Uterus (tissue), 3 donors: ENCODE measurements at regions not wholly inside any gene's neighbourhood (a gene's known extent, or its start where the extent isn't known, plus 50 kb on each side); places are given as distances from the start of the nearest gene placed in this dataset.

Experiments used
- DNase-seq, 2 donors: peaks; one replicate each; pipeline ENCODE4 v3.0.0-alpha.2; 2019 to 2020
- H3K27ac ChIP-seq, 2 donors: fragments of 200-600 bp; sonication (generic); 1 replicate in 1 of 2; 2 replicates in 1 of 2; pipeline ENCODE4 v1.5.1; 2016 to 2018
- H3K27me3 ChIP-seq, 2 donors: fragments of 200-600 bp; sonication (generic); one replicate each; pipeline ENCODE4 v1.5.1; 2018 to 2019; ENCODE audit warnings: control low read depth in 1 of 2
- H3K36me3 ChIP-seq, 2 donors: fragments of 200-600 bp; sonication (generic); one replicate each; pipeline ENCODE4 v1.5.1; 2019; ENCODE audit warnings: control low read depth in 1 of 2
- H3K4me1 ChIP-seq, 2 donors: fragments of 200-600 bp; sonication (generic); one replicate each; pipeline ENCODE4 v1.5.1; 2018 to 2019; ENCODE audit warnings: control low read depth in 1 of 2
- H3K4me3 ChIP-seq, 2 donors: fragments of 200-600 bp; sonication (generic); 1 replicate in 1 of 2; 2 replicates in 1 of 2; pipeline ENCODE4 v1.5.1; 2018 to 2019; ENCODE audit warnings: mild to moderate bottlenecking in 1 of 2
- H3K9me3 ChIP-seq, 2 donors: fragments of 200-600 bp; sonication (generic); one replicate each; pipeline ENCODE4 v1.5.1; 2019; ENCODE audit warnings: control low read depth in 1 of 2
- CTCF ChIP-seq, 4 experiments: fragments of 200-600 bp in 2 of 4; fragments of 450-650 bp in 2 of 4; sonication (generic) in 2 of 4; IDR thresholded peaks; one replicate each; pipeline ENCODE4 v1.5.1; 2016 to 2019; ENCODE audit warnings: antibody characterized with exemption in 4 of 4, mild to moderate bottlenecking in 2 of 4, moderate library complexity in 1 of 4
- POLR2A ChIP-seq, 2 donors: fragments of 450-650 bp; IDR thresholded peaks; one replicate each; pipeline ENCODE4 v1.6.1; 2016; ENCODE audit warnings: antibody characterized with exemption in 2 of 2, mild to moderate bottlenecking in 1 of 2, moderate library complexity in 1 of 2
- intact Hi-C: fragments of 100-400 bp; cut with DNase I; formaldehyde crosslinking; loops from one replicate; pipeline ENCODE4 v1.15.1; 2023; ENCODE audit warnings: low total_unique reads
- donor health status: DM: yes; HTN: yes; CAD: no.

- intact Hi-C loops = no loop called here
- Histone ChIP-seq H3K4me3 (no peak overlapping the region), H3K27me3 (no peaks in the 10 kb centered on the region), H3K9me3 (no peaks in the 10 kb centered on the region), H3K4me1 (no peaks in the 10 kb centered on the region), H3K27ac (no peak overlapping the region), H3K36me3 (no peaks in the 10 kb centered on the region)
- TF ChIP-seq POLR2A (IDR thresholded peaks at IDR 0.05) = no peak
- no peak for TF ChIP-seq CTCF (IDR thresholded peaks at IDR 0.05)
- no peak for DNase-seq
Observed at GRCh38 chr5:36826694-36827093, 49.9 kb upstream of the NIPBL start.
